SJCRH30 (cell line): ENCODE measurements at regions not wholly inside any gene's neighbourhood (a gene's known extent, or its start where the extent isn't known, plus 50 kb on each side); places are given as distances from the start of the nearest gene placed in this dataset.

Source experiments
- DNase-seq, 2 experiments: peaks; one replicate each; pipeline ENCODE4 v3.0.0-alpha.2; 2015 to 2020
- H3K27ac ChIP-seq: fragments of 250-450 bp; sonication (Bioruptor Pico); 2 replicates; pipeline ENCODE4 v1.5.1; 2020; ENCODE audit warnings: mild to moderate bottlenecking, moderate library complexity
- H3K27me3 ChIP-seq: fragments of 250-450 bp; sonication (Bioruptor Pico); 2 replicates; pipeline ENCODE4 v1.5.1; 2020; ENCODE audit warnings: mild to moderate bottlenecking, moderate library complexity
- H3K36me3 ChIP-seq: fragments of 250-450 bp; sonication (Bioruptor Pico); 2 replicates; pipeline ENCODE4 v1.5.1; 2020; ENCODE audit warnings: mild to moderate bottlenecking, moderate library complexity
- H3K4me1 ChIP-seq: fragments of 250-450 bp; sonication (Bioruptor Pico); 2 replicates; pipeline ENCODE4 v1.5.1; 2020; ENCODE audit warnings: mild to moderate bottlenecking, moderate library complexity
- H3K4me3 ChIP-seq: fragments of 250-450 bp; sonication (Bioruptor Pico); 2 replicates; pipeline ENCODE4 v1.5.1; 2020; ENCODE audit warnings: mild to moderate bottlenecking, moderate library complexity
- H3K9me3 ChIP-seq: fragments of 250-450 bp; sonication (Bioruptor Pico); replicated peaks from 2 replicates; pipeline ENCODE4 v1.5.1; 2020; ENCODE audit warnings: mild to moderate bottlenecking, moderate library complexity

DNA sequence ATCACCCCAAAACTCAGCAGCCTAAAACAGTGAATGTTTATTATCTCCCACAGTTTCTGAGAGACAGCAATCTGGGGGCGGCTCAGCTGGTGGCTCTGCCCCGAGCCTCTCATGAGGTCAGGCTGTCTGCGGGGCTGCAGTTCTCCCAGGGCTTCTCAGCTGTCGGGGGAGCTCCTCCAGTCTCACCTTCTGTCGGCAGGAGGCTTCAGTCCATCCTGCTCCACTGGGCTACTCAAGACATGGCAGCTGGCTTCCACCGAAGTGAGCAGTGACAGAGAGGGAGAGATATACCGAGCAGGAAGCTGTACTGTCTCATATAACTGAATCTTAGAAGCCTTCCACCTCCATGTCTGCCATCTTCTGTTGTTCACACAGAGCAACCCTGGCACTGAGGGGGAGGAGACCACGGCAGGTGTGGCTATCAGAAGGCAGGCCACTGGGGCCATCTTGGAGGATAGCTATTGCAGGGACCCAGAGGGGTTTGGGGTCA lies 72.8 kb upstream of the ITGA11 start:
- peak in 1 of 2 experiments; percentile 23 for DNase-seq
- no peaks in the 10 kb centered on the region; the same call in 1 of the 2 replicates for H3K27me3 ChIP-seq
- no peaks in the 10 kb centered on the region for H3K9me3 ChIP-seq
- no peaks in the 10 kb centered on the region; the same call in 1 of the 2 replicates for H3K4me1 ChIP-seq
- H3K4me3 ChIP-seq, result no peak overlapping the region
- no peak overlapping the region for H3K27ac ChIP-seq
- H3K36me3 ChIP-seq, result no peaks in the 10 kb centered on the region

DNA sequence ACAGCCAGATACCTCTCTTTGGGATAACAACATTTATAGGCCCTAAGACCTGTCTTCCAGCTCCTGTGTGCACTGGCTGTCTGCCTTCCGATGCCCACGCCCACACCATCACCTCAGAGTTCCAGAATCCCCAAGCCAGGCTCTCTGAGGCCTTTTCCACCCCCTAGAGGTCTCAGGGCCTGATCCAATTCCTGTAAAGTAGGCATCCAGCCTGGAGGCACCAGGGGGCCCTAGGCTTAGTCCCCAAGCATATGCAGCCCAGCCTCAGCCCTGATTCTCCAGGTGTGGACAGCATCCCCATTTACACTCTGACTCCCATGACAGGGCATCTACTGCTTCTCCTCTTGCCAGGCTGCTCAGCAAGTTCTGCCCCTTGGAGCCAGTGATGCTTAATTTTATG lies 72.7 kb upstream of the CORO2B start:
- Histone ChIP-seq H3K27me3 (peaks cover 6% of the 10 kb centered on the region; the same call in 1 of the 2 replicates), H3K9me3 (no peaks in the 10 kb centered on the region), H3K4me3 (no peak overlapping the region), H3K27ac (no peak overlapping the region), H3K4me1 (no peaks in the 10 kb centered on the region; the same call in 1 of the 2 replicates), H3K36me3 (no peaks in the 10 kb centered on the region)
- DNase-seq, result no peak

DNA sequence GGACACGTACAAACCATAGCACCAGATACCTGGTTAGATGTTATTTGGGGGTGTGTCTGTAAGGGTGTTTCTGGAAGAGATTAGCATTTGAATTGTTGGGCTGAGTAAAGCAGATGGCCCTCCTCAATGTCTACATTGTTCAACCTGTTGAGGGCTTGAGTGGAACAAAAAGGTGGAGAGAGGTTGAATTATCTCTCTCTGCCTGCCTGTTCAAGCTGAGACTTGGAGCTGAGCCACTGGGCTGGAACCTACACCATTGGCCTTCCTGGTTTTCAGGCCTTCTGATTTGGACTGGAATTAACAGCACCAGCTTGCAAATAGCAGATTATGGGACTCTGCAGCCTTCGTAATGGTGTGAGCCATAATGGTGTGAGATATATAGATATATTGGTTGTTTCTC lies 71.3 kb upstream of the CORO2B start:
- no peaks in the 10 kb centered on the region for H3K9me3 ChIP-seq
- no peak overlapping the region for H3K4me3 ChIP-seq
- no peaks in the 10 kb centered on the region for H3K36me3 ChIP-seq
- no peak for DNase-seq
- H3K4me1 ChIP-seq, result no peaks in the 10 kb centered on the region; the same call in 1 of the 2 replicates
- H3K27me3 ChIP-seq, result peaks cover 8% of the 10 kb centered on the region; the same call in 1 of the 2 replicates
- H3K27ac ChIP-seq, result no peak overlapping the region

DNA sequence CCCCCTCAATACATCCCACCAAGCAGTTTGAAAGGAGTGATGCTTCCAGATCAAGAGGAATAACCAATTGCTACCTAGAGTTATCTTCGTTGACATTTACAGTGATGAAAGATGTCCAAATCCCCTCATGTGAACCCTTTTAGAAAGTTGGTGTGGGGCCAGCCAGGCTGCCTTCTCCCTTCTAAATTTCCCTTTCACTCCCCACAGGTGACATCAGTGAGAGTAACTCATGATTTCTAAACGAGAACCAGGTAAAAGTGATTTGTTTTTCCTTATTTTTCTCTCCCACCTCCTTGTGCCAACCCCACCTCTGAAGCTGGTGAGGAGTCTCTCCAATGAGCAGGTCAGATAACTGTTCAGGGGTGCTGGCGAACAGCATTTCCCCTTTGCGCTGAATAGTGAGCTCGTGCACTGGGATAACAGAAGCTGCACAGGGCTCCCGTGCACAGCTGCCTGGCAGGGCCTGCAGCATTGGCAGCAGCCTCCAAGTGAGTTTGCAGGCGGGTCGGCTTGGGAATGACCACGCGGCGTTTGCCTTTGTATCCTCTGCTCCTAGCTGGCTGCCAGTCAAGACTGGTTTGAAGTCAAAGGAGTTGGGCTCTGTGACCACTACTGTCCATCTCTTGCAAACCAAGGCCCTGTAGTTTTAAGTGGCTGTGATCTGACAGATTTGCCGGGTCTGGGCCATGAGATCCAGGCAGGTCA lies 70.2 kb upstream of the CORO2B start:
- no peak overlapping the region for H3K27ac ChIP-seq
- peaks cover 6% of the 10 kb centered on the region; the same call in 1 of the 2 replicates for H3K9me3 ChIP-seq
- no peaks in the 10 kb centered on the region for H3K36me3 ChIP-seq
- no peak for DNase-seq
- H3K4me3 ChIP-seq, result no peak overlapping the region
- H3K4me1 ChIP-seq, result no peaks in the 10 kb centered on the region; the same call in 1 of the 2 replicates
- H3K27me3 ChIP-seq, result peaks cover 13% of the 10 kb centered on the region

DNA sequence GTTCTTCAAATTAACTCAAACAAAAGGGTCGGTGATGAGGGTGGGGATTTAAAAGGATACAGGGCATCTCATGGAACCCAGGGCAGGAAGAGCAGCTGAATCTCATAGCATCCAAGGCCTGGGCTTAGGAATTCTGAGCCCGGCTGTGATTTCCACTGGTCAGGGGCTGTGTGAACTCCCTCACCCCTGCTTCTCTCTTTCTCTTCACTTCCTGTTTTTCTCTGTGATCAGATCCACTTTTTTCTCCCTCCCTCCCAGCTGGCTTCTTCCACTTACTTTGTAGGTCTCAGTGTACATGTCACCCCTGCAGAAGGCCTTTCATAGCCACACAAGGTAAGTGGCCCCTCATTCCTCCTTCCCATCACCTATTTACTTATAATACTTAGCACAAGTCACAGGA lies 68.2 kb upstream of the CORO2B start:
- Histone ChIP-seq H3K36me3 (no peaks in the 10 kb centered on the region), H3K4me3 (no peak overlapping the region), H3K27ac (no peak overlapping the region), H3K4me1 (no peaks in the 10 kb centered on the region), H3K27me3 (peaks cover 13% of the 10 kb centered on the region), H3K9me3 (peaks cover 8% of the 10 kb centered on the region; the same call in 1 of the 2 replicates)
- no peak for DNase-seq

DNA sequence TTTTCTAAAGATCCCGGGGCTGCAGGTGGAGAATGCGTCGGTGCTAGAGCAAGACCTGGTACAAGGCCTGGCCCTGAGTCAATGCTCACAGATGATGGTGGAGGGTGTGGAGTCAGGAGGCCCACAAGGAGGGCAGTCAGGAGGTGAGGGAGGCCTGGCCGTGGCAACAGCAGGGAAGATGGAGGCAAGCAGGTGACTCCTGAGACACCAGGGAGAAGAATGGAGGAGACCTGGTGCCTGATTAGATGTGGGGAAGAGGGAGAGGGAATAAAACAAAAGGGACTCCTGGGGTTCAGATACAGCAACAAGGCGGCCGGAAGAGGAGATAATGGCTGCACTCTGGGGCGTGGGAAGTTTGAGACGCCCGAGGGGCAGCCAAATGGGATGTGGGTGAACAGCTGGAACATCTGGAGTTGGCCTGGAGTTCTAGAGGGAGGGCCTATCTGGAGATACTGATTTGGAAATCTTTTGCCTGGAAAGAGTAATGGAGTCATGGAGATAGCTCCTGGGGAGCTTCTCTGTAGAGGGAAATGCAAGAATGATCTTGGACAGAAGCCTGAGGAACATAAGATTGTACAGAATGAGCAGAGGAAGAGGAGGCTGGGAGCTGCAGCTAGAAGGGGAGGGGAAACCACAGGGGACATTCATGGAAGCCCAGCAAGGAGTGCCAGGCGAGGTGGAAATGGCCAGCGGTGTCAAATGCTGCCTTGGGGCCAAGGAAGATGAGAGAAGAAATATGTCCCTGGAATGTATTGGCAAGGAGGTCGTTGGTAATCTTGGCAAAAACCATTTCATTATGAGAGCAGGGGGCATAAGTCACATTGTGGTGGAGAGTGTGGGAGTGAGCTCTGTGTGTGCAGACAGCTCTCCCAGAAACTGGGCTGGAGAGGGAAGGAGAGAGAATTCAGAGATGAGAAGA lies 67.5 kb upstream of the CORO2B start:
- Histone ChIP-seq H3K27me3 (peaks cover 13% of the 10 kb centered on the region), H3K4me3 (no peak overlapping the region), H3K36me3 (no peaks in the 10 kb centered on the region), H3K4me1 (no peaks in the 10 kb centered on the region), H3K27ac (no peak overlapping the region), H3K9me3 (peaks cover 8% of the 10 kb centered on the region; the same call in 1 of the 2 replicates)
- no peak for DNase-seq

DNA sequence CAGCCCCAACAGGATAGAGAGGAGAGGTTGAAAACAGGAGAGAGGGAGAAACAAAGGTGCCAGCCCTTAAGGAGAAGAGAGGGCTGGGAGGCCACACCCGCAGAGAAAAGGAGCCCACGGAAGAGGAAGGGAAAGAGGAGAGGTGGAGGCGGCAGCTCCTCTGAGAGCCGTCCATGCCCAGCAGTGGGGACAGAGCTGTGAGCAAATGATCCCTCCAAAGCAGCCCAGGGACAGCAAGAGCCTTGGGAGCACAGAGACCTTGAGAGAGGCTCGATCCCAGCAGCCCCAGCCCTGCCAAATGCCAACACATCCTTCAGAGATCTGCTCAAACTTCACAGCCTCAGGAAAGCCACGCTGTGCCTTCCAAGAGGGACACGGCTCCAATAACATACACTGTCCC lies 66.7 kb upstream of the CORO2B start:
- no peak for DNase-seq
- Histone ChIP-seq H3K27ac (no peak overlapping the region), H3K36me3 (no peaks in the 10 kb centered on the region), H3K4me3 (no peak overlapping the region), H3K9me3 (peaks cover 8% of the 10 kb centered on the region; the same call in 1 of the 2 replicates), H3K27me3 (peaks cover 13% of the 10 kb centered on the region), H3K4me1 (no peaks in the 10 kb centered on the region)

DNA sequence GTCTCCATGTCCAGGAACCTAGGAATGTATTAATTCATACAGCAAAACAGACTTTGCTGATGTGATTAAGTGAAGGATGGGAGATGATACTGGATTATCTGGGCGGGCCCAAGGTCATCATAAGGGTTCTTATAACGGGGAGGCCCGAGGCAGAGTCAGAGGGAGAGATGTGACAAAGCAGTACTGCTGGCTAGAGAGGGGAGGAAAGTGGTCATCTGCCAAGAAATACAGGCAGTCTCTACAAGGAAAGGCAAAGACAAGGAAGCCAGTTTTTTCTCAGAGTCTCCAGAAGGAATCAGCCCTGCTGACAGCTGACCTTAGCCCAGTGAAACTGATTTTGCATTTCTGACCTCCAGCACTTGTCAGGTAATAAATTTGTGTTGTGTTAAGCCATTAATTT lies 66.2 kb upstream of the CORO2B start:
- DNase-seq, result no peak
- no peaks in the 10 kb centered on the region for H3K36me3 ChIP-seq
- no peak overlapping the region for H3K4me3 ChIP-seq
- H3K27me3 ChIP-seq, result peaks cover 13% of the 10 kb centered on the region
- H3K27ac ChIP-seq, result no peak overlapping the region
- no peaks in the 10 kb centered on the region for H3K4me1 ChIP-seq
- H3K9me3 ChIP-seq, result peaks cover 8% of the 10 kb centered on the region; the same call in 1 of the 2 replicates

DNA sequence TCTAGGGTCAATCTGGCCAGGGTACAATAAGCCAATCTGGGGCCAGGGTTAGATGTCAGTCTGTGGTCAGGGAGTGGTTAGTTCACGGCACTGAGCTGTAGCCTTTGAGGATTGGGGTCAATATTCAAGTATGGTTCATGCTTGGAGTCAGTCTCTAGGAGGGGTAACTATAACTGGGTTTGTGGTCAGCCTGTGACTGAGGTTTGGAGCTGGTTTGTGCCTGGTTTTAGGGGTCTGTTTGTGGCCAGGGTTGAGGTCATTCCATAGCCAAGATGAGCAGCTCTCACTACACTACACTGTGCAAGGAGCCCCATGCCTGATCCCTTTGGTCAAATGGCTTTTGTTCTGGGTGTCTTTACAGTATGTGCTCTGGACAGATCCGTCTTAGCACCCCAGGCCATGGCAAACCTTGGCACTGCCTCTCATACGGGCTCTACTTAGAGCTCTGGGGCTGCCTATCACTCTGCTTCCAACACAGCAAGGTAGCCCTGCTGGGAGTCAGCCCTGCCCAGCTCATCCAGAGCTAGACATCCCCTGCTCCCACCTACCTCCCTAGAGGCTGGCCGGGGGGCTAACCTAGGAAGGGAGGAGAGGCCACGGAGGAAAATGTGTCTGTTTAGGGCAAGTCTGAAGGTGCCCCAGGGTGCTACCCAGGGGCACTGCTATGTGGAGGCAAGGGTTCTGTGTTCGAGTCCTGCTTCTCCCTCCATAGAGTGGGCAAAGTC lies 63.3 kb upstream of the CORO2B start:
- no peak overlapping the region for H3K27ac ChIP-seq
- no peaks in the 10 kb centered on the region for H3K36me3 ChIP-seq
- no peak for DNase-seq
- H3K4me1 ChIP-seq, result no peaks in the 10 kb centered on the region
- H3K4me3 ChIP-seq, result no peak overlapping the region
- peaks cover 8% of the 10 kb centered on the region; the same call in 1 of the 2 replicates for H3K9me3 ChIP-seq
- peaks cover 20% of the 10 kb centered on the region for H3K27me3 ChIP-seq

DNA sequence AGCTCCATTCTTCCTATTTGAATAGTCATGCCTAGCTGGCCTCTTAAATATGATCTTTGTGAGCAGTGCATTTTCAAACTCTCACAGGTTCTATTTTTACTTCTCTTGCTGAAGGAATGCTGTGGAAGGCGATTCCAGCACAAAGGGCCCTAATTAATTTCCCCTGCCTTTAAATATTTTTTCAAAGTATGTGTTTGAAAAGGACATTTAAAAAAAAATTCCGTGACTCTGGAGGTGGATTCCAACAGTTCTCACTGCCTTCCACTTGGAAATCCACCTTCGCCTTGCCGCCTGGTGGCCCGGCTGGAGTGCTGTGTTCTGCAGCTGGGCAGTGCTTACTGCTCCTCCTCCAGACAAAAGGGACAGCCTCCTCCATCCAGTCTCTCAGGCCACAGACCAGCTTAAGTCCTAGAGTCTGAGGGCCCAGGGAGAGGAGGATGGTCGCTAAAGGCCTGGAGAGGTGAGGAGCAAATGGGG lies 61.5 kb upstream of the CORO2B start:
- H3K27ac ChIP-seq, result no peak overlapping the region
- no peak overlapping the region for H3K4me3 ChIP-seq
- no peak for DNase-seq

DNA sequence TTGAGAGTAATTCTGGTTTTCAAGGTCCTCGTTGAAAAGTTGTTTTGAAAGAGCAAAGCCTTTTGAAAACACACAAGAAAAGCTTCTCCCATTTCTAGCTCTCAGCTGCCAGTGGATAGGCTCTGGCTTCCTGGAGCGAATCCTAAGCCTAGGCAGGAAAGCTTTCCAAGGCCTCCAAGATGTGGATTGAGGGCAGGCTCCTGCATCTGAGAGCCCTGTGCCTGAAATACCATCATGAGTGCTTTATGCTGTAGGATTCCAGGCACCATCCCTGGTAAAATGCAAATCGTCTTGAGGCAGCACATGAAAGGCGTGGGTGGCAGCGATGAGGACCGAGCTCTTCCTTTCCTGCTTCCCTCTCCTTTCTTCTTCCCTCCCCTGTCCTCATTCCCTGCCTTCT lies 60.7 kb upstream of the CORO2B start:
- Histone ChIP-seq H3K4me1 (no peaks in the 10 kb centered on the region), H3K4me3 (no peak overlapping the region), H3K9me3 (peaks cover 8% of the 10 kb centered on the region; the same call in 1 of the 2 replicates), H3K27ac (no peak overlapping the region), H3K36me3 (no peaks in the 10 kb centered on the region), H3K27me3 (peaks cover 9% of the 10 kb centered on the region)
- DNase-seq, result no peak

More for the DNA sequence above, 61.5 kb upstream of the CORO2B start:
- H3K36me3 ChIP-seq, result no peaks in the 10 kb centered on the region
- peaks cover 14% of the 10 kb centered on the region for H3K27me3 ChIP-seq
- H3K4me1 ChIP-seq, result no peaks in the 10 kb centered on the region
- peaks cover 8% of the 10 kb centered on the region; the same call in 1 of the 2 replicates for H3K9me3 ChIP-seq

DNA sequence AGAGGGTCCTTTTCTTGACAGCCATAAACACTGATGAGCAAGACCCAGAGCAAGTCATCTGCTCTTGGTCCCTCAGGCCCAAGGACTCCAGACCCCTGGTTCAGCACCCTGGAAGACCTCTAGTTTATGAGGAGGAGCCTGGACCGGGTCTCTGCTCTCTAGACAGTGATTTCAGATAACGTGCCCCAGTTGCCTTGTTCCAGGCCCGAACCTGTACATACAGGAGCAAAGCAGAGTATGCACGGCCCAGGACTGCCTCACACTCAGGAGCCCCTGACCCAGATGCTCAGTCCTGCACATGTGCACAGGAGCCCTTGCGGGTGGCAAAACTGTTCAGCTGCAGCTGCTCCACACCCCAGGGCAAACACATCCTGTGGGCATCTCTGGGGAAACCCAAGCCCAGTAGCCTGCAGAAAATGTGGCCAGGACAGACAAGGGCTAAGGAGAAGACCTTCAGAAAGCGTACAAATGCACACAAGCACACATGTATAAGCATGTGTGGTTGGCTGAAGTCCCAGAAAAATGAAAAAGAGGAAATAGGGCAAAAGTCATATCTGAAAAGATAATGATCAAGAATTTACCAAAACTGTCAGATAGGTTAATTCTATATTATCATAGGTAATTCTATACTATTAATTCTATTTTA lies 59.9 kb upstream of the CORO2B start:
- Histone ChIP-seq H3K27ac (no peak overlapping the region), H3K36me3 (no peaks in the 10 kb centered on the region), H3K4me3 (no peak overlapping the region), H3K27me3 (peaks cover 8% of the 10 kb centered on the region; the same call in 1 of the 2 replicates), H3K9me3 (no peaks in the 10 kb centered on the region), H3K4me1 (no peaks in the 10 kb centered on the region)
- peak; percentile 15 to 23 for DNase-seq

DNA sequence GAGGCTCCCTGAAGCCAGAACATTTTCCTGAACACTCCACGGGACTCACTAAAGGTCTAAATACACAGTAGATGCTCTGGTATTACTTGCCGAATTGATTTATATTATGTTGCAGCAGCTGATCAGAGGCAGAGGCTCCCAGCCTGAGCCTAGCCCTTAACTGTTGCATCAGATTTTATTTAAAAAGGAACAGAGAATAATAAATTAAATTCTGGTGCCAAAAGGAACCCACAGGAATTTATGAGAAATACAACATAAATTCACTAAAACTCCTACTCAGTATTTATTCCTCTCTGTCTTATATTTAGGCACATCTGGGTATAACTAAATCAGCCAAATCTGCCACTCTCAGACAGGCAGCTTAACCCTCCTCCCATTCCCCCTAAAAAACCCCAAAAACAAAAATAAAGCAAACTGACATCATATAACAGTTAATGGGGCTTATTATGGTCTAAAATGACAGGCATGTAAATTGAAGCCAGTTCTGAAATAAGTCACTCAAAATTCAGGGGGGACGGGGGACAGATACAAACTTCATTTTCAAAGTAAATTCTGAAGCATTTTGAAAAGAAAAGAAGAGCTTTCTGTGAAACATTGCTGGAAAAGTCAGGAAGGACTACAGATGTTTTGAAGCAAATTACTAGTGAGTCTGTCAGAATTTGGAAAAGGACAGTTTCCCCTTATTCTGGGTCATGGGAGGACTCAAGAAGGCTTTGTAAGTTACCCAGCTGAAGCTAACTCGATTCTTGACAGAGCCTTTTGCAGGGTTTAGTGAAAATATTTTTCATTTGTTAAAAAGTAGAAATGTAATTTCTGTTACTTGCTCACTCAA lies 53.8 kb upstream of the CORO2B start:
- DNase-seq, result no peak
- no peak overlapping the region for H3K4me3 ChIP-seq
- no peaks in the 10 kb centered on the region for H3K36me3 ChIP-seq
- H3K9me3 ChIP-seq, result no peaks in the 10 kb centered on the region
- no peaks in the 10 kb centered on the region for H3K4me1 ChIP-seq
- H3K27ac ChIP-seq, result no peak overlapping the region
- peaks cover 10% of the 10 kb centered on the region for H3K27me3 ChIP-seq
